ENCODE measurements at regions not wholly inside any gene's neighbourhood (a gene's known extent, or its start where the extent isn't known, plus 50 kb on each side); places are given as distances from the start of the nearest gene placed in this dataset.

DNA sequence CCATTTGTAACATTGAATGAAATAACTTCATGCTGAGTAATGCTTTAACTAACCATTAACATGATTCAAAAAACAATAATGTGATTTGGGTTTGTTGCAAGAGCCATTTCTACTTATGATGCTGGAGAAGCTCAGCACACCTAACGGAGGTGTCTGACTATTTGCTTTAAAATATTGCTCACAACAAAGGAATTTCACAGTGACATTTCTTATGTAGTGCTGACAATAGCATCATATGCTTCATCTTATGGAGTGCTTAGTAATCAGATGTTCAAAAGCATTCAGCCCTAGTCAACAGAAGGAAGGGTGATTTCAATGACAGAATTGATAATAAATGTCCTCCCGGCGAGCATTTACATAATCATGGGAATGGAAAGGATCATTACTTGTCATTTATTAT lies 1003.3 kb upstream of the COX7C start (continued):
- TF ChIP-seq RBBP5 (IDR thresholded peaks at IDR 0.05; ENCODE audit: borderline replicate concordance, low read depth, low read length) (no peak), RXRA (IDR thresholded peaks at IDR 0.05; ENCODE audit: insufficient read depth, low read depth, low read length) (no peak), SIN3A (conservative IDR thresholded peaks at IDR 0.05 in 1 of 2, IDR thresholded peaks at IDR 0.05 in 1 of 2; ENCODE audit: low read depth in 1 of 2, low read length in 2 of 2) (no peak)

All from H1 (cell line).